NB4 (cell line): ENCODE measurements at regions not wholly inside any gene's neighbourhood (a gene's known extent, or its start where the extent isn't known, plus 50 kb on each side); places are given as distances from the start of the nearest gene placed in this dataset.

Experiments used
- CTCF ChIP-seq: IDR thresholded peaks from one replicate; pipeline ENCODE4 v1.5.1; 2012; ENCODE audit warnings: low read depth, low read length
- MAX ChIP-seq: IDR thresholded peaks from 2 replicates; pipeline ENCODE4 v1.6.1; 2011; ENCODE audit warnings: low read depth, low read length
- POLR2A ChIP-seq: IDR thresholded peaks from 2 replicates; pipeline ENCODE4 v1.6.1; 2011; ENCODE audit warnings: mild to moderate bottlenecking; ENCODE audit not compliant: insufficient read length; ENCODE audit errors: extremely low read depth

GRCh38 chr14:66395300-66395699 lies 90.9 kb upstream of the CCDC196 start:
- TF ChIP-seq CTCF (no peak), POLR2A (no peak), MAX (no peak)
